NT2/D1 (cell line): ENCODE measurements at regions not wholly inside any gene's neighbourhood (a gene's known extent, or its start where the extent isn't known, plus 50 kb on each side); places are given as distances from the start of the nearest gene placed in this dataset.
"Not testable (repeated sequence)": the region's sequence is repeated elsewhere in the genome, so short reads cannot be mapped to it uniquely, and the experiment has no call there.

Experiments
- DNase-seq: peaks from one replicate; pipeline ENCODE4 v3.0.0-alpha.2; 2011; ENCODE audit warnings: low read depth, low spot score
- H3K27me3 ChIP-seq: 2 replicates; pipeline ENCODE4 v1.6.0; 2011; ENCODE audit warnings: mild to moderate bottlenecking; ENCODE audit not compliant: insufficient read length, insufficient read depth
- H3K36me3 ChIP-seq: 2 replicates; pipeline ENCODE4 v1.6.1; 2011; ENCODE audit warnings: mild to moderate bottlenecking, low read length, mixed read lengths; ENCODE audit not compliant: insufficient read depth, insufficient read length
- H3K4me1 ChIP-seq: 2 replicates; pipeline ENCODE4 v1.5.1; 2011; ENCODE audit not compliant: insufficient read depth, insufficient read length
- H3K4me3 ChIP-seq: 2 replicates; pipeline ENCODE4 v1.5.1; 2011; ENCODE audit warnings: low read depth; ENCODE audit not compliant: insufficient read length
- H3K9ac ChIP-seq: 2 replicates; pipeline ENCODE4 v1.6.0; 2011; ENCODE audit warnings: low read depth; ENCODE audit not compliant: insufficient read length
- H3K9me3 ChIP-seq: 2 replicates; pipeline ENCODE4 v1.5.1; 2011; ENCODE audit warnings: mild to moderate bottlenecking, low read length; ENCODE audit not compliant: insufficient read depth
- SUZ12 ChIP-seq: IDR thresholded peaks from 2 replicates; pipeline ENCODE4 v1.6.1; 2011; ENCODE audit not compliant: insufficient read length, insufficient read depth; ENCODE audit errors: extremely low read depth
- YY1 ChIP-seq: IDR thresholded peaks from 2 replicates; pipeline ENCODE4 v1.6.1; 2011; ENCODE audit not compliant: insufficient read length, insufficient read depth
- ZNF274 ChIP-seq: IDR thresholded peaks from 2 replicates; pipeline ENCODE4 v1.6.1; 2011; ENCODE audit warnings: mild to moderate bottlenecking, low read depth, low read length

GRCh38 chr2:39838589-39838988, 59.5 kb upstream of the THUMPD2 start:
- Histone ChIP-seq H3K27me3 (no peaks in the 10 kb centered on the region), H3K4me1 (peaks cover 3% of the 10 kb centered on the region), H3K9me3 (peaks cover 9% of the 10 kb centered on the region; the same call in 1 of the 2 replicates), H3K9ac (no peak overlapping the region), H3K36me3 (no peaks in the 10 kb centered on the region), H3K4me3 (no peak overlapping the region)
- no peak for DNase-seq
- TF ChIP-seq ZNF274 (no peak), SUZ12 (no peak), YY1 (no peak)

DNA sequence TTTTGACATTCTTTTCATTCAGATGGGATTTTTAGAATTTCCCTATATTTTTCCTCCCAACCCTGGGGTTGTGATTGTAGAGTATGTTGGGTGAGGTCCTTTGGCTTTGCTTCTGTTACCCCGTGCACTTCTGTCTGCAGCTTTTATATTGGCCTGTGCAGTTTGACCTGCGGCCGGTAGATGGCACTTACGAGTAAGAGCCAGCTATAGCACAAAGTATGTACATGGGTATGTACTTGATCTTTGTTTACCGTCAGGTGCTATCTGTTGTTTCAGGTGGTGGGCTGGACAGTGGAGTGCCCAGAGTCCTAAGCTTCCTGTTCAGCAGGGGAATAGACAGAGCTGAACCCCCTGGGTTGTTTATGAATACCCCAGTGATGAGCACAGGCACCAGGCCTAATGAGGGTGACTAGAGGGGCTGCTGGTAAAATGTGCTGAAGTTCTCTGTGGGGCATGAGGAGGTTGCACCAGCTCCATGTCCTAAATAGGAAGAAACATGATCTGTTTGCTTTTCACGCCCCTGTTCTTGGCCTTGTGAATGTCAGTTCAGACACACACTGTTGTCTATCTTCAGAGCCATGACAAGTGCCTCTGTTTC, 58.9 kb upstream of the THUMPD2 start:
- DNase-seq, result peak; percentile 36
- no peak overlapping the region for H3K4me3 ChIP-seq
- no peak overlapping the region for H3K9ac ChIP-seq
- peaks cover 9% of the 10 kb centered on the region; the same call in 1 of the 2 replicates for H3K9me3 ChIP-seq
- TF ChIP-seq SUZ12 (no peak), YY1 (no peak), ZNF274 (no peak)
- H3K27me3 ChIP-seq, result no peaks in the 10 kb centered on the region
- peaks cover 3% of the 10 kb centered on the region for H3K4me1 ChIP-seq
- H3K36me3 ChIP-seq, result no peaks in the 10 kb centered on the region

GRCh38 chr2:39836638-39837037, 57.6 kb upstream of the THUMPD2 start:
- H3K9me3 ChIP-seq, result peaks cover 9% of the 10 kb centered on the region; the same call in 1 of the 2 replicates
- TF ChIP-seq YY1 (no peak), ZNF274 (no peak), SUZ12 (no peak)
- H3K9ac ChIP-seq, result no peak overlapping the region
- peaks cover 3% of the 10 kb centered on the region for H3K4me1 ChIP-seq
- no peaks in the 10 kb centered on the region for H3K36me3 ChIP-seq
- H3K27me3 ChIP-seq, result no peaks in the 10 kb centered on the region
- DNase-seq, result no peak
- no peak overlapping the region for H3K4me3 ChIP-seq

GRCh38 chr2:39834426-39834825, 55.4 kb upstream of the THUMPD2 start:
- DNase-seq, result no peak
- Histone ChIP-seq H3K27me3 (no peaks in the 10 kb centered on the region), H3K4me3 (no peak overlapping the region)

DNA sequence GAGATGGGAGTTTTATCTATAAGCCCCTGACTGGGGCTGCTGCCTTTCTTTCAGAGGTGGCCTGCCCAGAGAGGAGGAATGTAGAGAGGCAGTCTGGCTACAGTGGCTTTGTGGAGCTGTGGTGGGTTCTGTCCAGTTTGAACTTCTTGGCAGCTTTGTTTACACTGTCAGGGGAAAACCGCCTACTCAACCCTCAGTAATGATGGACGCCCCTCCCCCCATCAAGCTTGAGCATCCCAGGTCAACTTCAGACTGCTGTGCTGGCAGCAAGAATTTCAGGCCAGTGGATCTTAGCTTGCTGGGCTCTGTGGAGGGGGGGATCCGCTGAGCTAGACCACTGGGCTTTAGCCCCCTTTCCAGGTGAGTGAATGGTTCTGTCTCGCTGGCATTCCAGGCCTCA, 51.6 kb upstream of the THUMPD2 start:
- DNase-seq, result peak; percentile 23
- not testable (repeated sequence) for H3K9ac ChIP-seq, H3K4me1 ChIP-seq, H3K27me3 ChIP-seq, H3K36me3 ChIP-seq, H3K4me3 ChIP-seq, H3K9me3 ChIP-seq

More at GRCh38 chr2:39834426-39834825, 55.4 kb upstream of the THUMPD2 start:
- no peak overlapping the region for H3K9ac ChIP-seq
- TF ChIP-seq YY1 (no peak), ZNF274 (no peak), SUZ12 (no peak)
- H3K9me3 ChIP-seq, result peaks cover 9% of the 10 kb centered on the region; the same call in 1 of the 2 replicates
- peaks cover 3% of the 10 kb centered on the region for H3K4me1 ChIP-seq
- H3K36me3 ChIP-seq, result no peaks in the 10 kb centered on the region
